ENCODE measurements at regions not wholly inside any gene's neighbourhood (a gene's known extent, or its start where the extent isn't known, plus 50 kb on each side); places are given as distances from the start of the nearest gene placed in this dataset.
A peak's percentile ranks its signal among the peaks of the same experiment; 100 is the strongest.

DNA sequence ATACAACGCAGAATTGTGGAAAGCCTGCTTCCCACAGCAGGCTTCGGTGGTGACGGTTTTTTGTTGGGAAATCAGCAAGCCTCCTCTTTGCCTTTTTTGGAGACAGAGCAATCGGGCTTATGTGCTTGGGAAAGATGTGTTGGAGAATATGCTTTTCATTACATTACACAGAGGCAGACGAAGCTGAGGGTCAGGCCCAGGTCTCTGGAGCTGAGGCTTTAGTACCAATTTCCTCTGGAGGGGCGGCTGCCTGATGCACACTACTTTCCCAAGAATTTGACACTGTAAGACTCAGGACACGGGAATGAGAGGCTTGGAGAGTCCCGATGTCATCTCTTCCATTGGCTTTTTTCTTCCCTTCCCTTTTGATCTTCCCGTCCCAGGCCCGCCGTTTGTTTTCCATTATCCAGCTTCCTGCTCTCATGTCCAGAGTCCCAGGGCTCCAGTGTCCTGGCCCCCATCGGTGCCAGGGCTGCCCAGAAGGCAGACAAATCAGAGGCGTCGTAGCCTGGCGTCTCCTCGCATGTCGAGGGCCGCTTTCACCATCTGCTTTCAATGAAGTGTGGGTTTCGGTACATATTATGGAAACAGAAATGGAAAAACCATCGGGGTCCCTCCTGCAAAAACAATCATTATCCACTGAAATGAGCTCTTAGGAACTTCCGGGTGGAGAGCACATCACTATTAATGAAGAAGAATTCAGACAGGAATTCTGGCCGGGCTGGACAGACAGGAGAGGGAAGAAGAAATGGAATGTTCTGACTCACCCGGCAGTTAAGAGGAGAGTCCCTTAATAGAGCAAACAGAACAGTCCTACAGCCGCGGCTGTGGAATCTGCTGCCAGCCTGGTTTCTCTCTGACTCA, 123.0 kb upstream of the JCAD start:
- Histone ChIP-seq H3K36me3 (ENCODE audit: control insufficient read depth, insufficient read depth, low read length) (no peaks in the 10 kb centered on the region), H3K27me3 (ENCODE audit: control insufficient read depth, insufficient read depth, low read length) (no peaks in the 10 kb centered on the region), H3K4me3 (ENCODE audit: low read depth, low read length) (no peak overlapping the region)
- TF ChIP-seq, protein P1, sequence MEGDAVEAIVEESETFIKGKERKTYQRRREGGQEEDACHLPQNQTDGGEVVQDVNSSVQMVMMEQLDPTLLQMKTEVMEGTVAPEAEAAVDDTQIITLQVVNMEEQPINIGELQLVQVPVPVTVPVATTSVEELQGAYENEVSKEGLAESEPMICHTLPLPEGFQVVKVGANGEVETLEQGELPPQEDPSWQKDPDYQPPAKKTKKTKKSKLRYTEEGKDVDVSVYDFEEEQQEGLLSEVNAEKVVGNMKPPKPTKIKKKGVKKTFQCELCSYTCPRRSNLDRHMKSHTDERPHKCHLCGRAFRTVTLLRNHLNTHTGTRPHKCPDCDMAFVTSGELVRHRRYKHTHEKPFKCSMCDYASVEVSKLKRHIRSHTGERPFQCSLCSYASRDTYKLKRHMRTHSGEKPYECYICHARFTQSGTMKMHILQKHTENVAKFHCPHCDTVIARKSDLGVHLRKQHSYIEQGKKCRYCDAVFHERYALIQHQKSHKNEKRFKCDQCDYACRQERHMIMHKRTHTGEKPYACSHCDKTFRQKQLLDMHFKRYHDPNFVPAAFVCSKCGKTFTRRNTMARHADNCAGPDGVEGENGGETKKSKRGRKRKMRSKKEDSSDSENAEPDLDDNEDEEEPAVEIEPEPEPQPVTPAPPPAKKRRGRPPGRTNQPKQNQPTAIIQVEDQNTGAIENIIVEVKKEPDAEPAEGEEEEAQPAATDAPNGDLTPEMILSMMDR (IDR thresholded peaks at IDR 0.05; ENCODE audit: insufficient read depth, low read length, severe bottlenecking) = no peak
- FAIRE-seq (no peak), DNase-seq (ENCODE audit: low read depth) (peak; percentile 78)

DNA sequence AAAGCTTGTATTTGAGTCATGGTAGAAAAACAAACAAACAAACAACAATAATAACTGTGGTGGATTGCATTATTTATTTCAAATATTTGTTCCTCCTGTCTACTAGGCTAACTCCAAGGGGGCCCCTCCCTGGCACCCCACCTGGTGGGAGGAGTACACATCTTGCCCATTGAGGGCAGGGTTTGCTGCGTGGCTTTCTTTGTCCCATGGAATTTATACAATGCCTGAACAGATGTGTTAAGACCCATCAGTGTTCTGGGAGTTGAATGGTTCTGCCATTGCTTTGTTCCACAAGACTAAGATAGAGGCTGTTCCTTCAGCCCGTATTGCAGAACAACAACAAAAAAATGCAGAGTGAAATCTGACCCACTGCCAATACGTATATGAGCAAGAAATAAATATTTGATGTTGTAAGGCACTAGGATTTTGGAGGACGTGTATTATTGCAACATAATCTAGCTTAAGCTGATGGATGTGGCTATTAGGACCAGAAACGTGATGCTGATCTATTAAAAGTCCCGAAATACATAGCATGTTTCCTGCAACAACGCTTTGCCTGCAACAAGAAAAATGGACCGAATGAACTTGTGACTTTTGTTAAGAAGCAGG, 119.1 kb upstream of the JCAD start:
- H3K36me3 ChIP-seq (ENCODE audit: control insufficient read depth, insufficient read depth, low read length) = no peaks in the 10 kb centered on the region
- FAIRE-seq (no peak), DNase-seq (ENCODE audit: low read depth) (peak; percentile 76)
- no peaks in the 10 kb centered on the region for H3K27me3 ChIP-seq (ENCODE audit: control insufficient read depth, insufficient read depth, low read length)
- TF ChIP-seq, protein P1 (IDR thresholded peaks at IDR 0.05; ENCODE audit: insufficient read depth, low read length, severe bottlenecking) = no peak
- no peak overlapping the region for H3K4me3 ChIP-seq (ENCODE audit: low read depth, low read length)

DNA sequence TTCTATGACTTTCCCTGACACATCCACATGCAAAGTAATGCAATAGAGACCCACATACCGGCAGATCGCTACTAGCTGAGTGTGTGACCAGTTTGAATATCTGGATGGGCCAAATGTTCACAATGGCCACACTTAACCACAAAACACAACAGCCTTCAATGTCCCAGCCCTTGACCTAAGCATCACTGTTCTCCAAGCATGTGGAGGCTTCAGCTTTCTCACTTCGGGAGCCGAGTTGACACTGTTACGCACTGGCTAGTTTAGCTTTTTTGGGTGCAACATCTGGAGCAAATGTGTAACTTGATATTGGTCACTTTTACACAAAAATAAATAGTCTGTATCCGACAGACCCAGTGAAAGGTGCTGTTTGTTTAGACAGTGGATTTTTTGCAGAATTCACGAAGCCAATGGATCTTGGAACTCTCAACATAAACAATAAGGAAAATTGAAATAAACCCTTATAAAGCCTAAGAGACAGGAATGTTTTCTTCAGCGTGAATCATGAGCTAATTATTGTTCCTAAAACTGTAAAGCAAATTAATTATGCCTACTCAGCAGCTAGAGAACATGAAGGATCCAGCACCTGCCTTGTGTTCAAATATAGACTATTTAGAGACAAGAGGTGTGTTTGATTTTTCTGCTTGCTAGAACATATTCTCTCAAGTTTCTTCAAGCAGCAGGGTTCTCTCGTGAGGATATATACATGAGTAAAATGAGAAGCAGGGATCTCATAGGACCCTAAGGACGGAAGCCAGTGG, 117.6 kb upstream of the JCAD start:
- H3K36me3 ChIP-seq (ENCODE audit: control insufficient read depth, insufficient read depth, low read length) = no peaks in the 10 kb centered on the region
- FAIRE-seq = no peak
- TF ChIP-seq, protein P1 (IDR thresholded peaks at IDR 0.05; ENCODE audit: insufficient read depth, low read length, severe bottlenecking) = no peak
- no peak for DNase-seq (ENCODE audit: low read depth)
- no peaks in the 10 kb centered on the region for H3K27me3 ChIP-seq (ENCODE audit: control insufficient read depth, insufficient read depth, low read length)
- no peak overlapping the region for H3K4me3 ChIP-seq (ENCODE audit: low read depth, low read length)

DNA sequence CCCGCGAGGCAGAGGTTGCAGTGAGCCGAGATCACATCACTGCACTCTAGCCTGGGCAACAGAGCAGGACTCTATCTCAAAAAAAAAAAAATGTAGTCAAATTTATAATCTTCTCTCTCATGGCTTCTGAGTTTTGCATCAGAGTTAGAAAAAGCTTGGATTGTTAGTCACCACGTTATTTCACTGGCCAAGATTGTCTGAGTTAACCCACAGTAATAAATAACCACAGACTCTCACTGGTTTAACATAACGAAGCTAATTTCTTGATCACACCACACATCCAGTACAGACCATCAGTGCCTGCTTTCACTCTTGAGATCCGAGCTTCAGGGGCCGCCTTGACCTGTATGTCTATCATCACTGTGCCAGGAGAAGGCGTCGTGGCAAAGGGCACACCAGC, 116.8 kb upstream of the JCAD start:
- no peak overlapping the region for H3K4me3 ChIP-seq (ENCODE audit: low read depth, low read length)
- H3K36me3 ChIP-seq (ENCODE audit: control insufficient read depth, insufficient read depth, low read length) = no peaks in the 10 kb centered on the region
- no peak for FAIRE-seq
- TF ChIP-seq, protein P1 (IDR thresholded peaks at IDR 0.05; ENCODE audit: insufficient read depth, low read length, severe bottlenecking) = no peak
- H3K27me3 ChIP-seq (ENCODE audit: control insufficient read depth, insufficient read depth, low read length) = no peaks in the 10 kb centered on the region
- no peak for DNase-seq (ENCODE audit: low read depth)

DNA sequence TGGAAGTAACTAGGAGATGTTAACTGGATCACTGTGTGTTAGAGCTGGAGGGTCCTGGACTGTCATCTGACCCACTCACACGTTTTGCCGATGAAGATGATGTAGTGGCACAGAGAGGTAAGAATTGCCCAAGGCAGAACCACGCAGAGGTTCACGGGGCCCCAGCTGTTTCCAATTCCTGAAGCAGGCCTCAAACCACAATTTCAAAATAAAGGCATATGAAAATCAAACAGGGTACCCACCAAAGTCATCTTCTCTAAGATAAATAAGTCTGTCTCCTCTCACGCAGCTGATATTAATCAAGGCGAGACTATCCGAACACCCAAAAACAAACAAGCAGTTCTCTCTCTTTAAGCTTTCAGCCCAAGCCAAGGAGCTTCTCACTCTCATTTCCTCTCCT, 113.3 kb upstream of the JCAD start:
- TF ChIP-seq, protein P1 (IDR thresholded peaks at IDR 0.05; ENCODE audit: insufficient read depth, low read length, severe bottlenecking) = no peak
- Histone ChIP-seq H3K36me3 (ENCODE audit: control insufficient read depth, insufficient read depth, low read length) (no peaks in the 10 kb centered on the region), H3K27me3 (ENCODE audit: control insufficient read depth, insufficient read depth, low read length) (no peaks in the 10 kb centered on the region), H3K4me3 (ENCODE audit: low read depth, low read length) (no peak overlapping the region)
- FAIRE-seq (no peak), DNase-seq (ENCODE audit: low read depth) (no peak)

All from bronchial epithelial cell (primary cell).